IMR-90 (cell line): ENCODE measurements at regions not wholly inside any gene's neighbourhood (a gene's known extent, or its start where the extent isn't known, plus 50 kb on each side); places are given as distances from the start of the nearest gene placed in this dataset.
"Not testable (repeated sequence)": the region's sequence is repeated elsewhere in the genome, so short reads cannot be mapped to it uniquely, and the experiment has no call there.

Experiments used
- ATAC-seq: fragments of 200-7000 bp; cut with Tn5 transposase; 2 replicates; pipeline ENCODE4 v1.9.1; 2020; ENCODE audit warnings: low read depth, mild to moderate bottlenecking, moderate library complexity
- BruUV-seq: library from RNA; stranded (reverse); fragments of 400-500 nt; replicated peaks from 2 replicates; lab custom pipeline; 2021; lab: Mats Ljungman, UMichigan
- CTCF ChIA-PET: fragments of 300-600 bp; formaldehyde crosslinking; extraction: SDS; loops from one replicate; lab custom pipeline; 2021; ENCODE audit warnings: antibody characterized with exemption; lab: Yijun Ruan, JAX
- POLR2A ChIA-PET: fragments of 300-600 bp; sonication (Branson Sonifier 250); formaldehyde crosslinking; loops from one replicate; lab custom pipeline; 2022; ENCODE audit warnings: antibody characterized with exemption; ENCODE audit not compliant: unreplicated experiment; lab: Charles Lee
- DNase-seq: peaks from one replicate; pipeline ENCODE4 v3.0.0; 2013
- H2AFZ ChIP-seq: replicated peaks from 2 replicates; pipeline ENCODE3; 2013; ENCODE audit warnings: low read length, mild to moderate bottlenecking; ENCODE audit not compliant: poor library complexity
- H2AK5ac ChIP-seq: 2 replicates; pipeline ENCODE4 v1.6.1; 2013; ENCODE audit warnings: low read depth, low read length, inconsistent platforms
- H2AK9ac ChIP-seq: replicated peaks from 2 replicates; pipeline ENCODE3; 2013; ENCODE audit warnings: mild to moderate bottlenecking, low read depth, low read length, moderate library complexity; ENCODE audit not compliant: poor library complexity
- H2BK120ac ChIP-seq: 2 replicates; pipeline ENCODE4 v1.6.1; 2013; ENCODE audit warnings: low read depth, low read length, inconsistent platforms
- H2BK15ac ChIP-seq: 3 replicates; pipeline ENCODE4 v1.6.1; 2013; ENCODE audit warnings: low read depth, low read length, inconsistent platforms
- H2BK20ac ChIP-seq: 2 replicates; pipeline ENCODE4 v1.6.1; 2013; ENCODE audit warnings: low read depth, mild to moderate bottlenecking, inconsistent platforms, low read length, moderate library complexity
- H2BK5ac ChIP-seq: 2 replicates; pipeline ENCODE4 v1.6.1; 2013; ENCODE audit warnings: mild to moderate bottlenecking, low read depth, low read length, inconsistent platforms; ENCODE audit not compliant: poor library complexity, severe bottlenecking
- H3K14ac ChIP-seq: replicated peaks from 2 replicates; pipeline ENCODE4 v1.6.1; 2013; ENCODE audit warnings: low read depth, low read length, inconsistent platforms
- H3K18ac ChIP-seq: 2 replicates; pipeline ENCODE4 v1.6.1; 2013; ENCODE audit warnings: low read depth, low read length, control low read depth
- H3K23ac ChIP-seq: 2 replicates; pipeline ENCODE4 v1.6.1; 2013; ENCODE audit warnings: low read depth, low read length, inconsistent platforms
- H3K27ac ChIP-seq: 2 replicates; pipeline ENCODE4 v1.5.1; 2013; ENCODE audit warnings: mild to moderate bottlenecking, control low read depth, low read length; ENCODE audit not compliant: insufficient read depth
- H3K27me3 ChIP-seq: 2 replicates; pipeline ENCODE4 v1.6.1; 2013; ENCODE audit warnings: low read length; ENCODE audit not compliant: control insufficient read depth, insufficient read depth
- H3K36me3 ChIP-seq: 2 replicates; pipeline ENCODE4 v1.6.1; 2013; ENCODE audit warnings: low read length, mixed read lengths; ENCODE audit not compliant: control insufficient read depth, insufficient read depth
- H3K4ac ChIP-seq: 2 replicates; pipeline ENCODE4 v1.6.1; 2013; ENCODE audit warnings: low read depth, low read length, inconsistent platforms
- H3K4me1 ChIP-seq: 2 replicates; pipeline ENCODE4 v1.6.1; 2013; ENCODE audit warnings: low read length, mixed read lengths; ENCODE audit not compliant: control insufficient read depth, insufficient read depth
- H3K4me2 ChIP-seq: 2 replicates; pipeline ENCODE4 v1.6.1; 2013; ENCODE audit warnings: low read depth, mild to moderate bottlenecking, control low read depth, low read length, moderate library complexity
- H3K4me3 ChIP-seq: 2 replicates; pipeline ENCODE4 v1.5.1; 2013; ENCODE audit warnings: low read depth, mild to moderate bottlenecking, control low read depth, low read length, moderate library complexity; ENCODE audit not compliant: insufficient read depth
- H3K56ac ChIP-seq: 2 replicates; pipeline ENCODE4 v1.6.1; 2013; ENCODE audit warnings: low read length, inconsistent platforms; ENCODE audit not compliant: insufficient read depth; ENCODE audit errors: extremely low read depth
- H3K79me1 ChIP-seq, 2 experiments: 2 replicates each; pipeline ENCODE4 v1.6.1; 2013; ENCODE audit warnings: low read length in 2 of 2, inconsistent platforms in 1 of 2, low read depth in 1 of 2
- H3K9ac ChIP-seq: 2 replicates; pipeline ENCODE4 v1.6.1; 2013; ENCODE audit warnings: low read depth, low read length, control low read depth
- H3K9me1 ChIP-seq: 2 replicates; pipeline ENCODE4 v1.6.1; 2013; ENCODE audit warnings: low read length, inconsistent platforms; ENCODE audit not compliant: insufficient read depth
- H3K9me3 ChIP-seq: 2 replicates; pipeline ENCODE4 v1.6.1; 2013; ENCODE audit warnings: low read length; ENCODE audit not compliant: control insufficient read depth, insufficient read depth
- H4K20me1 ChIP-seq: 2 replicates; pipeline ENCODE4 v1.6.1; 2013; ENCODE audit warnings: low read length, inconsistent platforms; ENCODE audit not compliant: insufficient read depth
- H4K5ac ChIP-seq: 2 replicates; pipeline ENCODE4 v1.6.1; 2013; ENCODE audit warnings: mild to moderate bottlenecking, low read depth, low read length, control low read depth
- H4K8ac ChIP-seq, 2 experiments: 2 replicates each; pipeline ENCODE4 v1.6.1; 2013; ENCODE audit warnings: low read depth in 2 of 2, low read length in 2 of 2, control low read depth in 1 of 2, inconsistent platforms in 1 of 2
- H4K91ac ChIP-seq: 2 replicates; pipeline ENCODE4 v1.6.1; 2013; ENCODE audit warnings: low read depth, low read length, inconsistent platforms; ENCODE audit not compliant: insufficient read depth
- BHLHE40 ChIP-seq: fragments of 150-350 bp; IDR thresholded peaks from 2 replicates; pipeline ENCODE4 v1.6.1; 2016; ENCODE audit warnings: mild to moderate bottlenecking, low read depth, low read length
- MAFK ChIP-seq: IDR thresholded peaks from 2 replicates; pipeline ENCODE4 v1.6.1; 2012; ENCODE audit warnings: low read depth, low read length, improper control_type of control experiment
- RFX5 ChIP-seq: IDR thresholded peaks from 2 replicates; pipeline ENCODE4 v1.8.0; 2012; ENCODE audit warnings: low read depth, mild to moderate bottlenecking, low read length, moderate library complexity
- WGBS, 2 experiments: methylation state at CpG; one replicate each; pipeline versions ENCODE4 v1.1.5 to v1.1.7; 2013; ENCODE audit warnings: missing lambda C conversion rate in 2 of 2; ENCODE audit not compliant: insufficient read length in 1 of 2; ENCODE audit errors: extremely low coverage in 2 of 2; 5-methylcytosine and 5-hydroxymethylcytosine counted together
- dilution Hi-C: fragments of 300-500 bp; cut with HindIII; formaldehyde crosslinking; loops from one replicate; pipeline ENCODE4 v1.14.3; 2018; ENCODE audit warnings: low sequenced_read_pairs; ENCODE audit not compliant: unreplicated experiment
- in situ Hi-C: fragments of 300-500 bp; cut with MboI; formaldehyde crosslinking; loops from 3 replicates; pipeline ENCODE4 v1.14.3; 2019; ENCODE audit warnings: low sequenced_read_pairs, inconsistent platforms, mixed read lengths
- intact Hi-C: fragments of 100-400 bp; cut with micrococcal nuclease; formaldehyde crosslinking; loops from 2 replicates; pipeline ENCODE4 v1.10.0; 2022

GRCh38 chr2:183903026-183903425 lies 695.3 kb upstream of the ZNF804A start:
- in situ Hi-C loops, result no loop called here
- Histone ChIP-seq H3K9ac (no peak overlapping the region), H3K27ac (no peak overlapping the region), H3K18ac (no peak overlapping the region), H2AK9ac (no peak overlapping the region), H3K14ac (no peak overlapping the region), H3K36me3 (no peaks in the 10 kb centered on the region), H2BK20ac (no peak overlapping the region), H3K9me3 (peaks cover 5% of the 10 kb centered on the region), H3K4me1 (no peaks in the 10 kb centered on the region), H2BK5ac (no peak overlapping the region), H2AFZ (no peak overlapping the region), H2BK120ac (no peak overlapping the region), H4K5ac (no peak overlapping the region), H3K4me2 (no peak overlapping the region), H3K79me1 (no peaks in the 10 kb centered on the region), H4K91ac (no peak overlapping the region), H3K4me3 (no peak overlapping the region), H4K20me1 (no peaks in the 10 kb centered on the region), H2AK5ac (no peak overlapping the region), H3K4ac (no peak overlapping the region), H3K56ac (no peak overlapping the region), H3K9me1 (no peaks in the 10 kb centered on the region), H3K27me3 (no peaks in the 10 kb centered on the region), H4K8ac (no peak overlapping the region), H2BK15ac (no peak overlapping the region), H3K23ac (no peak overlapping the region)
- CTCF ChIA-PET, result no interaction called here
- DNase-seq (no peak), ATAC-seq (no peak)
- POLR2A ChIA-PET, result no interaction called here
- no TSS peak for BruUV-seq
- dilution Hi-C loops, result no loop called here
- WGBS, 2 experiments, result no CpG with 5 or more reads among the region's 2 CpGs
- intact Hi-C loops, result no loop called here
- TF ChIP-seq RFX5 (no peak), MAFK (no peak), BHLHE40 (no peak)

DNA sequence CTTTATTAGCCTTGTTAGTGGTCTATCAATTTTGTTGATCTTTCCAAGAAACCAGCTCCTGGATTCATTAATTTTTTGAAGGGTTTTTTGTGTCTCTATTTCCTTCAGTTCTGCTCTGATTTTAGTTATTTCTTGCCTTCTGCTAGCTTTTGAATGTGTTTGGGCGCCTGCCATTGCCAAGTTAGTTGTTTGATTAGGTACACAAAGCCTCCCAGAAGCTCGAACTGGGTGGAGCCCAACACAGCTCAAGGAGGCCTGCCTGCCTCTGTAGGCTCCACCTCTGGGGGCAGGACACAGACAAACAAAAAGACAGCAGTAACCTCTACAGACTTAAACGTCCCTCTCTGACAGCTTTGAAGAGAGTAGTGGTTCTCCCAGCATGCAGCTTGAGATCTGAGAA lies 682.3 kb upstream of the ZNF804A start:
- H4K91ac ChIP-seq, H2AK9ac ChIP-seq, H4K5ac ChIP-seq, ATAC-seq, H3K4me1 ChIP-seq, H2BK5ac ChIP-seq, POLR2A ChIA-PET, DNase-seq, H3K27me3 ChIP-seq, H2BK120ac ChIP-seq, H3K9ac ChIP-seq, intact Hi-C loops, H3K27ac ChIP-seq, dilution Hi-C loops, H4K8ac ChIP-seq, H3K4me3 ChIP-seq, CTCF ChIA-PET, H3K4me2 ChIP-seq, H3K14ac ChIP-seq, H2AK5ac ChIP-seq, H2BK20ac ChIP-seq, H3K18ac ChIP-seq, BruUV-seq, H3K9me3 ChIP-seq, H3K56ac ChIP-seq, H3K9me1 ChIP-seq, H4K20me1 ChIP-seq, H3K23ac ChIP-seq, H3K36me3 ChIP-seq, in situ Hi-C loops, H3K79me1 ChIP-seq, H2AFZ ChIP-seq, H3K4ac ChIP-seq, H2BK15ac ChIP-seq: not testable (repeated sequence)
- WGBS, 2 experiments, result no CpG with 5 or more reads among the region's 3 CpGs
